ENCODE measurements at regions not wholly inside any gene's neighbourhood (a gene's known extent, or its start where the extent isn't known, plus 50 kb on each side); places are given as distances from the start of the nearest gene placed in this dataset.

GRCh38 chrX:117094149-117094548 is 631.4 kb upstream of the CT83 start:
- Histone ChIP-seq H4K91ac (ENCODE audit: low read length) (no peak overlapping the region), H2BK120ac (ENCODE audit: low read depth, low read length) (no peak overlapping the region), H4K8ac (ENCODE audit: low read length) (no peak overlapping the region), H2AFZ (ENCODE audit: low read depth, low read length) (no peak overlapping the region), H2BK15ac (ENCODE audit: low read depth, poor library complexity, severe bottlenecking) (no peak overlapping the region), H3K4ac (ENCODE audit: low read depth in 1 of 2, low read length in 2 of 2) (no peak overlapping the region), H3K79me1 (replicated peaks; ENCODE audit: low read length, poor library complexity, severe bottlenecking) (no peaks in the 10 kb centered on the region), H3K14ac (ENCODE audit: low read length in 2 of 2) (no peak overlapping the region), H3K4me1 (ENCODE audit: control insufficient read depth, insufficient read depth, low read depth, low read length) (no peaks in the 10 kb centered on the region), H2AK5ac (ENCODE audit: low read length, severe bottlenecking) (no peak overlapping the region), H3K23ac (ENCODE audit: low read length in 2 of 2) (no peak overlapping the region), H2BK12ac (ENCODE audit: low read length in 2 of 2) (no peak overlapping the region), H3K9me3 (ENCODE audit: control insufficient read depth, low read length) (peaks cover 37% of the 10 kb centered on the region), H3K27me3 (ENCODE audit: control insufficient read depth in 1 of 2, insufficient read depth in 1 of 2, low read length in 2 of 2) (no peaks in the 10 kb centered on the region), H3K4me3 (ENCODE audit: insufficient read depth in 1 of 2, low read depth in 1 of 2, low read length in 2 of 2) (no peak overlapping the region), H2BK5ac (ENCODE audit: low read depth, low read length, poor library complexity, severe bottlenecking) (no peak overlapping the region), H3K9ac (ENCODE audit: low read length) (no peak overlapping the region), H3K36me3 (ENCODE audit: control insufficient read depth in 1 of 2, insufficient read depth in 2 of 2, low read depth in 1 of 2, low read length in 2 of 2) (no peaks in the 10 kb centered on the region), H3K27ac (ENCODE audit: low read length, poor library complexity, severe bottlenecking) (no peak overlapping the region), H3K4me2 (ENCODE audit: low read length, poor library complexity, severe bottlenecking) (no peak overlapping the region), H3K18ac (ENCODE audit: low read depth in 1 of 2, low read length in 2 of 2) (no peak overlapping the region)
- DNase-seq = no peak
- WGBS = no CpG with 5 or more reads among the region's 1 CpG

- no peaks in the 10 kb centered on the region for H3K4me1 ChIP-seq (ENCODE audit: control insufficient read depth, insufficient read depth, low read depth, low read length)
- no peak overlapping the region for H3K18ac ChIP-seq (ENCODE audit: low read depth in 1 of 2, low read length in 2 of 2)
- H2BK12ac ChIP-seq (ENCODE audit: low read length in 2 of 2) = no peak overlapping the region
- H3K23ac ChIP-seq (ENCODE audit: low read length in 2 of 2) = no peak overlapping the region
- no peak overlapping the region for H3K4me3 ChIP-seq (ENCODE audit: insufficient read depth in 1 of 2, low read depth in 1 of 2, low read length in 2 of 2)
- no peak overlapping the region for H2AK5ac ChIP-seq (ENCODE audit: low read length, severe bottlenecking)
- 100% methylated on average over 1 of the region's 1 CpG for WGBS
- no peak overlapping the region for H3K4ac ChIP-seq (ENCODE audit: low read depth in 1 of 2, low read length in 2 of 2)
- H2BK15ac ChIP-seq (ENCODE audit: low read depth, poor library complexity, severe bottlenecking) = no peak overlapping the region
- H3K27me3 ChIP-seq (ENCODE audit: control insufficient read depth in 1 of 2, insufficient read depth in 1 of 2, low read length in 2 of 2) = no peaks in the 10 kb centered on the region
- H2BK5ac ChIP-seq (ENCODE audit: low read depth, low read length, poor library complexity, severe bottlenecking) = no peak overlapping the region
- no peak overlapping the region for H3K14ac ChIP-seq (ENCODE audit: low read length in 2 of 2)
- peaks cover 36% of the 10 kb centered on the region for H3K9me3 ChIP-seq (ENCODE audit: control insufficient read depth, low read length)
- no peak overlapping the region for H4K8ac ChIP-seq (ENCODE audit: low read length)
- no peak overlapping the region for H3K4me2 ChIP-seq (ENCODE audit: low read length, poor library complexity, severe bottlenecking)
- no peak overlapping the region for H2BK120ac ChIP-seq (ENCODE audit: low read depth, low read length)
- no peak overlapping the region for H3K9ac ChIP-seq (ENCODE audit: low read length)
- DNase-seq = no peak
- no peaks in the 10 kb centered on the region for H3K79me1 ChIP-seq (replicated peaks; ENCODE audit: low read length, poor library complexity, severe bottlenecking)
- no peak overlapping the region for H2AFZ ChIP-seq (ENCODE audit: low read depth, low read length)
- H3K36me3 ChIP-seq (ENCODE audit: control insufficient read depth in 1 of 2, insufficient read depth in 2 of 2, low read depth in 1 of 2, low read length in 2 of 2) = no peaks in the 10 kb centered on the region
- H4K91ac ChIP-seq (ENCODE audit: low read length) = no peak overlapping the region
- no peak overlapping the region for H3K27ac ChIP-seq (ENCODE audit: low read length, poor library complexity, severe bottlenecking)
Measured at GRCh38 chrX:117093319-117093718, 630.5 kb upstream of the CT83 start.

- no peak overlapping the region for H4K91ac ChIP-seq (ENCODE audit: low read length)
- H3K4me1 ChIP-seq (ENCODE audit: control insufficient read depth, insufficient read depth, low read depth, low read length) = no peaks in the 10 kb centered on the region
- H2BK12ac ChIP-seq (ENCODE audit: low read length in 2 of 2) = no peak overlapping the region
- H3K4me3 ChIP-seq (ENCODE audit: insufficient read depth in 1 of 2, low read depth in 1 of 2, low read length in 2 of 2) = no peak overlapping the region
- no peaks in the 10 kb centered on the region for H3K36me3 ChIP-seq (ENCODE audit: control insufficient read depth in 1 of 2, insufficient read depth in 2 of 2, low read depth in 1 of 2, low read length in 2 of 2)
- H3K14ac ChIP-seq (ENCODE audit: low read length in 2 of 2) = no peak overlapping the region
- H2BK120ac ChIP-seq (ENCODE audit: low read depth, low read length) = no peak overlapping the region
- no peak overlapping the region for H3K27ac ChIP-seq (ENCODE audit: low read length, poor library complexity, severe bottlenecking)
- no peak overlapping the region for H3K18ac ChIP-seq (ENCODE audit: low read depth in 1 of 2, low read length in 2 of 2)
- peaks cover 34% of the 10 kb centered on the region for H3K9me3 ChIP-seq (ENCODE audit: control insufficient read depth, low read length)
- no peaks in the 10 kb centered on the region for H3K79me1 ChIP-seq (replicated peaks; ENCODE audit: low read length, poor library complexity, severe bottlenecking)
- no peak overlapping the region for H3K4ac ChIP-seq (ENCODE audit: low read depth in 1 of 2, low read length in 2 of 2)
- DNase-seq = no peak
- no peak overlapping the region for H3K23ac ChIP-seq (ENCODE audit: low read length in 2 of 2)
- WGBS = no CpG with 5 or more reads among the region's 1 CpG
- no peak overlapping the region for H2BK5ac ChIP-seq (ENCODE audit: low read depth, low read length, poor library complexity, severe bottlenecking)
- no peak overlapping the region for H3K4me2 ChIP-seq (ENCODE audit: low read length, poor library complexity, severe bottlenecking)
- H2BK15ac ChIP-seq (ENCODE audit: low read depth, poor library complexity, severe bottlenecking) = no peak overlapping the region
- H4K8ac ChIP-seq (ENCODE audit: low read length) = no peak overlapping the region
- no peaks in the 10 kb centered on the region for H3K27me3 ChIP-seq (ENCODE audit: control insufficient read depth in 1 of 2, insufficient read depth in 1 of 2, low read length in 2 of 2)
- no peak overlapping the region for H2AFZ ChIP-seq (ENCODE audit: low read depth, low read length)
- H2AK5ac ChIP-seq (ENCODE audit: low read length, severe bottlenecking) = no peak overlapping the region
- no peak overlapping the region for H3K9ac ChIP-seq (ENCODE audit: low read length)
Measured at GRCh38 chrX:117092641-117093040, 629.9 kb upstream of the CT83 start.

- no peak overlapping the region for H3K4me3 ChIP-seq (ENCODE audit: insufficient read depth in 1 of 2, low read depth in 1 of 2, low read length in 2 of 2)
- H3K23ac ChIP-seq (ENCODE audit: low read length in 2 of 2) = no peak overlapping the region
- H2AFZ ChIP-seq (ENCODE audit: low read depth, low read length) = no peak overlapping the region
- H2BK15ac ChIP-seq (ENCODE audit: low read depth, poor library complexity, severe bottlenecking) = no peak overlapping the region
- H3K4me1 ChIP-seq (ENCODE audit: control insufficient read depth, insufficient read depth, low read depth, low read length) = no peaks in the 10 kb centered on the region
- H3K36me3 ChIP-seq (ENCODE audit: control insufficient read depth in 1 of 2, insufficient read depth in 2 of 2, low read depth in 1 of 2, low read length in 2 of 2) = no peaks in the 10 kb centered on the region
- no peak overlapping the region for H2BK120ac ChIP-seq (ENCODE audit: low read depth, low read length)
- H3K79me1 ChIP-seq (replicated peaks; ENCODE audit: low read length, poor library complexity, severe bottlenecking) = no peaks in the 10 kb centered on the region
- H4K8ac ChIP-seq (ENCODE audit: low read length) = no peak overlapping the region
- H4K91ac ChIP-seq (ENCODE audit: low read length) = no peak overlapping the region
- H3K27me3 ChIP-seq (ENCODE audit: control insufficient read depth in 1 of 2, insufficient read depth in 1 of 2, low read length in 2 of 2) = no peaks in the 10 kb centered on the region
- no peak overlapping the region for H2BK5ac ChIP-seq (ENCODE audit: low read depth, low read length, poor library complexity, severe bottlenecking)
- H3K9ac ChIP-seq (ENCODE audit: low read length) = no peak overlapping the region
- H3K14ac ChIP-seq (ENCODE audit: low read length in 2 of 2) = no peak overlapping the region
- no peak overlapping the region for H3K4ac ChIP-seq (ENCODE audit: low read depth in 1 of 2, low read length in 2 of 2)
- no peak overlapping the region for H3K27ac ChIP-seq (ENCODE audit: low read length, poor library complexity, severe bottlenecking)
- peaks cover 7% of the 10 kb centered on the region for H3K9me3 ChIP-seq (ENCODE audit: control insufficient read depth, low read length)
- no peak overlapping the region for H2BK12ac ChIP-seq (ENCODE audit: low read length in 2 of 2)
- no peak for DNase-seq
- H3K18ac ChIP-seq (ENCODE audit: low read depth in 1 of 2, low read length in 2 of 2) = no peak overlapping the region
- no peak overlapping the region for H3K4me2 ChIP-seq (ENCODE audit: low read length, poor library complexity, severe bottlenecking)
- no peak overlapping the region for H2AK5ac ChIP-seq (ENCODE audit: low read length, severe bottlenecking)
Measured at GRCh38 chrX:117063224-117063623, 600.4 kb upstream of the CT83 start.

All from mesenchymal stem cell (in vitro differentiated cells and primary cell).